Pancreas (tissue), 10 donors: ENCODE measurements at regions not wholly inside any gene's neighbourhood (a gene's known extent, or its start where the extent isn't known, plus 50 kb on each side); places are given as distances from the start of the nearest gene placed in this dataset.

Experiments used
- ATAC-seq, 4 donors: fragments of 200-7000 bp; cut with Tn5 transposase; one replicate each; pipeline versions ENCODE4 v1.8.0 to v1.9.1; 2020; ENCODE audit warnings: mild to moderate bottlenecking in 4 of 4, moderate library complexity in 4 of 4
- DNase-seq, 6 donors: peaks; one replicate each; pipeline ENCODE4 v3.0.0-alpha.2; 2020
- FAIRE-seq: peaks from 2 replicates; lab custom pipeline; 2012; peaks lifted over from hg19 to GRCh38; lab: Jason Lieb, UNC
- H3K27ac ChIP-seq, 4 donors: fragments of 200-600 bp; sonication (generic); 1 replicate in 3 of 4; 2 replicates in 1 of 4; pipeline versions ENCODE4 v1.5.0 to v1.8.0; 2020
- H3K27me3 ChIP-seq, 4 donors: fragments of 200-600 bp; one replicate each; pipeline ENCODE4 v1.8.0; 2021
- H3K36me3 ChIP-seq, 3 donors: fragments of 200-600 bp; sonication (generic) in 1 of 3; one replicate each; pipeline versions ENCODE4 v1.5.0 to v1.8.0; 2020 to 2021
- H3K4me1 ChIP-seq, 3 donors: fragments of 200-600 bp; one replicate each; pipeline ENCODE4 v1.8.0; 2021
- H3K4me3 ChIP-seq, 4 donors: fragments of 200-600 bp; sonication (generic) in 2 of 4; one replicate each; pipeline versions ENCODE4 v1.5.0 to v1.8.0; 2020 to 2021
- H3K9me3 ChIP-seq, 4 donors: fragments of 200-600 bp; one replicate each; pipeline ENCODE4 v1.8.0; 2021
- WGBS, 2 donors: extraction: QIAGEN DNeasy Blood & Tissue Kit; methylation state at CpG; one replicate each; pipeline ENCODE4 v1.1.7; 2013; 5-methylcytosine and 5-hydroxymethylcytosine counted together
- intact Hi-C, 3 donors: fragments of 100-400 bp; cut with DNase I; formaldehyde crosslinking; loops; one replicate each; pipeline versions ENCODE4 v1.11.1 to v1.14.2; 2022
- TF ChIP-seq, protein P1 (sequence below), 4 donors: fragments of 200-600 bp; sonication (generic) in 3 of 4; IDR thresholded peaks; one replicate each; pipeline versions ENCODE4 v1.5.0 to v1.8.0; 2021; ENCODE audit warnings: antibody characterized with exemption in 4 of 4
- donor health status: healthy with polysubstance abuse.
- donor health status: DM: no; HTN: no; CAD: no; lungs with moderate emphysema.
- donor health status: DM: no; HTN: no; CAD: no.
- donor health status: control.
- donor health status: control.
- donor health status: Bipolar disorder and iron deficiency.
- donor health status: DM: yes; HTN: yes; CAD: no.
- donor health status: DM: no; HTN: no; CAD: no.
- donor health status: DM: no; HTN: no; CAD: no.
- donor health status: DM: yes; HTN: yes; CAD: no.

- Histone ChIP-seq H3K36me3 (no peaks in the 10 kb centered on the region), H3K27me3 (no peaks in the 10 kb centered on the region), H3K9me3 (no peaks in the 10 kb centered on the region), H3K4me1 (no peaks in the 10 kb centered on the region), H3K27ac (no peak overlapping the region), H3K4me3 (no peak overlapping the region)
- intact Hi-C loops, result no loop called here
- ATAC-seq, result no peak
- no peak for DNase-seq
- FAIRE-seq, result no peak
- TF ChIP-seq, protein P1, sequence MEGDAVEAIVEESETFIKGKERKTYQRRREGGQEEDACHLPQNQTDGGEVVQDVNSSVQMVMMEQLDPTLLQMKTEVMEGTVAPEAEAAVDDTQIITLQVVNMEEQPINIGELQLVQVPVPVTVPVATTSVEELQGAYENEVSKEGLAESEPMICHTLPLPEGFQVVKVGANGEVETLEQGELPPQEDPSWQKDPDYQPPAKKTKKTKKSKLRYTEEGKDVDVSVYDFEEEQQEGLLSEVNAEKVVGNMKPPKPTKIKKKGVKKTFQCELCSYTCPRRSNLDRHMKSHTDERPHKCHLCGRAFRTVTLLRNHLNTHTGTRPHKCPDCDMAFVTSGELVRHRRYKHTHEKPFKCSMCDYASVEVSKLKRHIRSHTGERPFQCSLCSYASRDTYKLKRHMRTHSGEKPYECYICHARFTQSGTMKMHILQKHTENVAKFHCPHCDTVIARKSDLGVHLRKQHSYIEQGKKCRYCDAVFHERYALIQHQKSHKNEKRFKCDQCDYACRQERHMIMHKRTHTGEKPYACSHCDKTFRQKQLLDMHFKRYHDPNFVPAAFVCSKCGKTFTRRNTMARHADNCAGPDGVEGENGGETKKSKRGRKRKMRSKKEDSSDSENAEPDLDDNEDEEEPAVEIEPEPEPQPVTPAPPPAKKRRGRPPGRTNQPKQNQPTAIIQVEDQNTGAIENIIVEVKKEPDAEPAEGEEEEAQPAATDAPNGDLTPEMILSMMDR (IDR thresholded peaks at IDR 0.05), result no peak
Observed at GRCh38 chr4:59966758-59967157, 1233.4 kb upstream of the ADGRL3 start.

- WGBS, 2 donors, result 79 to 84% methylated on average over 5 of the region's 5 CpGs
Observed at GRCh38 chr4:59968796-59969195, 1231.3 kb upstream of the ADGRL3 start.

DNA sequence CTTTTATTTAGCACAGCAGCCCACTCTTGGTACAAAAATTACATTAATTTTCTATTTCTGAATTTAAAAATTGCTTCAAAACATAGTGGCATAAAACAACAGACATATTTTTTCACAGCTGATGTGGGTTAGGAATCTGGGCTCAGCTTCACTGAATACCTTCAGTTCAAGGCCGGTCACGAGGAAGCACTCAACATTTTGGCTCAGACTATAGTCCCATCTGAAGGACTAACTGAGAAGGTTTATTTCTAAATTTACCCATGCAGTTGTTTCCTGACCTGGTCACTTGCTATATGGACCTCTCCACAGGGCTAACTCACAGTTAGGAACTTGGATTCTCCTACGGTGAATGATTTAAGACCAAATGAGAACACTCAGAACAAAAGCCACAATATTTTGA is 1230.2 kb upstream of the ADGRL3 start:
- no peaks in the 10 kb centered on the region for H3K4me1 ChIP-seq
- no peak for FAIRE-seq
- intact Hi-C loops, result no loop called here
- TF ChIP-seq, protein P1 (IDR thresholded peaks at IDR 0.05), result no peak
- no peak for ATAC-seq
- WGBS, 2 donors, result 89 to 90% methylated on average over 3 of the region's 3 CpGs
- no peak for DNase-seq
- H3K36me3 ChIP-seq, result no peaks in the 10 kb centered on the region
- no peak overlapping the region for H3K4me3 ChIP-seq
- H3K27me3 ChIP-seq, result no peaks in the 10 kb centered on the region
- H3K27ac ChIP-seq, result no peak overlapping the region
- no peaks in the 10 kb centered on the region for H3K9me3 ChIP-seq

More at GRCh38 chr4:59968796-59969195, 1231.3 kb upstream of the ADGRL3 start:
- Histone ChIP-seq H3K4me1 (no peaks in the 10 kb centered on the region), H3K36me3 (no peaks in the 10 kb centered on the region), H3K4me3 (no peak overlapping the region), H3K27me3 (no peaks in the 10 kb centered on the region), H3K9me3 (no peaks in the 10 kb centered on the region), H3K27ac (no peak overlapping the region)
- ATAC-seq (no peak), FAIRE-seq (no peak), DNase-seq (no peak)
- intact Hi-C loops, result no loop called here
- TF ChIP-seq, protein P1 (IDR thresholded peaks at IDR 0.05), result no peak

GRCh38 chr4:59971952-59972351 is 1228.2 kb upstream of the ADGRL3 start:
- no peak overlapping the region for H3K4me3 ChIP-seq
- DNase-seq, result no peak
- no peak overlapping the region for H3K27ac ChIP-seq
- H3K36me3 ChIP-seq, result no peaks in the 10 kb centered on the region
- intact Hi-C loops, result no loop called here
- no peak for FAIRE-seq
- H3K4me1 ChIP-seq, result peaks cover 0 to 3% (median 0%) of the 10 kb centered on the region in 3 donors
- no peaks in the 10 kb centered on the region for H3K27me3 ChIP-seq
- no peaks in the 10 kb centered on the region for H3K9me3 ChIP-seq
- TF ChIP-seq, protein P1 (IDR thresholded peaks at IDR 0.05), result no peak
- ATAC-seq, result no peak
- WGBS, 2 donors, result 81 to 87% methylated on average over 3 of the region's 3 CpGs

GRCh38 chr4:59973492-59973891 is 1226.6 kb upstream of the ADGRL3 start:
- WGBS, 2 donors, result 69 to 82% methylated on average over 1 of the region's 1 CpG
- Histone ChIP-seq H3K36me3 (no peaks in the 10 kb centered on the region), H3K4me3 (no peak overlapping the region), H3K4me1 (peaks cover 0 to 9% (median 0%) of the 10 kb centered on the region in 3 donors), H3K27me3 (no peaks in the 10 kb centered on the region), H3K9me3 (no peaks in the 10 kb centered on the region), H3K27ac (no peak overlapping the region)
- ATAC-seq (no peak), DNase-seq (no peak), FAIRE-seq (no peak)
- intact Hi-C loops, result no loop called here
- TF ChIP-seq, protein P1 (IDR thresholded peaks at IDR 0.05), result no peak
